H9 (cell line): ENCODE measurements at regions not wholly inside any gene's neighbourhood (a gene's known extent, or its start where the extent isn't known, plus 50 kb on each side); places are given as distances from the start of the nearest gene placed in this dataset.

Experiments used
- DNase-seq: peaks from one replicate; pipeline ENCODE4 v3.0.0-alpha.2; 2017
- H2AFZ ChIP-seq: one replicate; pipeline ENCODE4 v1.6.1; 2013; ENCODE audit warnings: mild to moderate bottlenecking, low read length, control low read depth, moderate library complexity
- H2AK5ac ChIP-seq: 2 replicates; pipeline ENCODE4 v1.6.1; 2013; ENCODE audit warnings: low read length, control low read depth, mixed read lengths; ENCODE audit not compliant: insufficient read length
- H2BK120ac ChIP-seq: one replicate; pipeline ENCODE4 v1.6.1; 2013; ENCODE audit warnings: low read depth, mild to moderate bottlenecking, low read length, control low read depth, inconsistent platforms; ENCODE audit not compliant: poor library complexity, severe bottlenecking
- H2BK12ac ChIP-seq: 2 replicates; pipeline ENCODE4 v1.6.1; 2013; ENCODE audit warnings: low read length, control low read depth, mixed read lengths, low read depth; ENCODE audit not compliant: insufficient read length
- H2BK15ac ChIP-seq: 2 replicates; pipeline ENCODE4 v1.6.1; 2013; ENCODE audit warnings: low read depth, low read length, control low read depth
- H2BK20ac ChIP-seq: one replicate; pipeline ENCODE4 v1.6.1; 2013; ENCODE audit warnings: low read depth, mild to moderate bottlenecking, low read length, control low read depth, inconsistent platforms; ENCODE audit not compliant: poor library complexity, severe bottlenecking
- H2BK5ac ChIP-seq: 2 replicates; pipeline ENCODE4 v1.6.1; 2013; ENCODE audit warnings: low read length, control low read depth, mixed read lengths; ENCODE audit not compliant: insufficient read length
- H3K14ac ChIP-seq: 2 replicates; pipeline ENCODE4 v1.6.1; 2013; ENCODE audit warnings: low read length, control low read depth; ENCODE audit not compliant: insufficient read depth
- H3K18ac ChIP-seq: 2 replicates; pipeline ENCODE4 v1.6.1; 2013; ENCODE audit warnings: low read depth, mild to moderate bottlenecking, mixed read lengths, low read length, control low read depth; ENCODE audit not compliant: insufficient read length
- H3K23ac ChIP-seq: 2 replicates; pipeline ENCODE4 v1.6.1; 2013; ENCODE audit warnings: low read length, control low read depth, mixed read lengths, low read depth; ENCODE audit not compliant: insufficient read length
- H3K23me2 ChIP-seq: 2 replicates; pipeline ENCODE4 v1.6.1; 2013; ENCODE audit warnings: low read depth, mild to moderate bottlenecking, mixed read lengths, low read length, control low read depth; ENCODE audit not compliant: insufficient read length, poor library complexity, severe bottlenecking
- H3K27ac ChIP-seq: 2 replicates; pipeline ENCODE4 v1.5.1; 2013; ENCODE audit warnings: low read length, control low read depth, mixed read lengths, low read depth; ENCODE audit not compliant: insufficient read length
- H3K27me3 ChIP-seq: 2 replicates; pipeline ENCODE4 v1.6.1; 2013; ENCODE audit warnings: low read length, control low read depth, inconsistent platforms; ENCODE audit not compliant: insufficient read depth
- H3K4ac ChIP-seq: 2 replicates; pipeline ENCODE4 v1.6.1; 2013; ENCODE audit warnings: low read depth, mild to moderate bottlenecking, control low read depth, inconsistent platforms, low read length, moderate library complexity
- H3K4me1 ChIP-seq: 2 replicates; pipeline ENCODE4 v1.6.1; 2013; ENCODE audit warnings: low read length, control low read depth, inconsistent platforms; ENCODE audit not compliant: insufficient read depth
- H3K4me2 ChIP-seq: 2 replicates; pipeline ENCODE4 v1.6.1; 2013; ENCODE audit warnings: low read length, control low read depth, mixed read lengths; ENCODE audit not compliant: insufficient read length, insufficient read depth
- H3K56ac ChIP-seq: 2 replicates; pipeline ENCODE4 v1.6.1; 2013; ENCODE audit warnings: low read depth, mild to moderate bottlenecking, mixed read lengths, low read length, control low read depth; ENCODE audit not compliant: insufficient read length
- H3K79me1 ChIP-seq: 2 replicates; pipeline ENCODE4 v1.6.1; 2013; ENCODE audit warnings: low read depth, mild to moderate bottlenecking, moderate library complexity, low read length, control low read depth, inconsistent platforms; ENCODE audit not compliant: insufficient read depth, poor library complexity, severe bottlenecking
- H3K79me2 ChIP-seq: 2 replicates; pipeline ENCODE4 v1.6.1; 2013; ENCODE audit warnings: low read length, control low read depth, inconsistent platforms; ENCODE audit not compliant: insufficient read depth
- H3K9ac ChIP-seq: 2 replicates; pipeline ENCODE4 v1.6.1; 2013; ENCODE audit warnings: low read length, control low read depth, mixed read lengths; ENCODE audit not compliant: insufficient read length; ENCODE audit errors: extremely low read depth
- H3K9me3 ChIP-seq: one replicate; pipeline ENCODE4 v1.6.1; 2013; ENCODE audit warnings: low read depth, low read length, inconsistent platforms; ENCODE audit not compliant: control insufficient read depth
- H3T11ph ChIP-seq: one replicate; pipeline ENCODE4 v1.6.1; 2013; ENCODE audit warnings: mild to moderate bottlenecking, low read length, control low read depth, inconsistent platforms
- H4K20me1 ChIP-seq: one replicate; pipeline ENCODE4 v1.6.1; 2013; ENCODE audit not compliant: control insufficient read depth, insufficient read length, insufficient read depth
- H4K5ac ChIP-seq: 2 replicates; pipeline ENCODE4 v1.6.1; 2013; ENCODE audit warnings: low read depth, mild to moderate bottlenecking, mixed read lengths, low read length, control low read depth; ENCODE audit not compliant: insufficient read length
- H4K8ac ChIP-seq: replicated peaks from 2 replicates; pipeline ENCODE4 v1.6.1; 2013; ENCODE audit warnings: low read length, control low read depth, mixed read lengths, low read depth; ENCODE audit not compliant: insufficient read length
- H4K91ac ChIP-seq: 2 replicates; pipeline ENCODE4 v1.6.1; 2013; ENCODE audit warnings: low read depth, mild to moderate bottlenecking, moderate library complexity, mixed read lengths, low read length, control low read depth; ENCODE audit not compliant: insufficient read length
- H3K27ac Mint-ChIP-seq, 3 experiments: 2 replicates in 2 of 3; 3 replicates in 1 of 3; pipeline ENCODE4 v1.8.0; 2020 to 2021; ENCODE audit warnings: mixed read lengths in 3 of 3, mild to moderate bottlenecking in 1 of 3, moderate library complexity in 1 of 3
- H3K27me3 Mint-ChIP-seq: 2 replicates; pipeline ENCODE4 v1.8.0; 2021; ENCODE audit warnings: low read depth, mild to moderate bottlenecking, moderate library complexity, mixed read lengths
- H3K36me3 Mint-ChIP-seq, 3 experiments: 2 replicates in 2 of 3; 3 replicates in 1 of 3; pipeline ENCODE4 v1.8.0; 2020 to 2021; ENCODE audit warnings: low read depth in 3 of 3, mixed read lengths in 3 of 3; ENCODE audit not compliant: insufficient read depth in 1 of 3
- H3K4me1 Mint-ChIP-seq, 2 experiments: 2 replicates each; pipeline ENCODE4 v1.8.0; 2020; ENCODE audit warnings: mixed read lengths in 2 of 2
- H3K4me3 Mint-ChIP-seq, 2 experiments: 2 replicates in 1 of 2; 3 replicates in 1 of 2; pipeline ENCODE4 v1.8.0; 2020 to 2021; ENCODE audit warnings: mild to moderate bottlenecking in 2 of 2, mixed read lengths in 2 of 2, moderate library complexity in 1 of 2
- H3K9me3 Mint-ChIP-seq, 2 experiments: 2 replicates in 1 of 2; 3 replicates in 1 of 2; pipeline ENCODE4 v1.8.0; 2020; ENCODE audit warnings: mild to moderate bottlenecking in 2 of 2, mixed read lengths in 2 of 2, moderate library complexity in 1 of 2
- TF ChIP-seq, protein P1 (sequence below): fragments of 200-600 bp; sonication (generic); conservative IDR thresholded peaks from 3 replicates; pipeline ENCODE4 v1.8.0; 2021; ENCODE audit warnings: antibody characterized with exemption, mild to moderate bottlenecking

DNA sequence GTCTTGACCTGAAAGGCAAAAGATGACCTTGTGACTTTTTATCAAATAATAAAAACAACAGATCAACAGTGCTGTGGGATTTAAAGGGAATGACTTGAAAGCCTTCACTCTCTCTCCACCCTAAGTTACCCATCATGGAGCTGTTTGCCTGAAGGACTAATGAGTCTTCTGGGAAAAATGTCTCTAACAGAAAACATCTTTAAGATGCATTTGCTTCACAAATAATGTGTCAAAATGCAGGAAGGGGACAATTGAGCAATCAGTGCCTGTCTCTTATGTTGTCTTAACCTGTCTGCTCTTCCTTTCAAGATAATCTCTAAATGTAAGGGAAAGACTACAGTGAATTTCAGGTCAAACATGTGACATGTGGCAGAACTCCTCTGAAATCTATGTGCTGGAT is 766.6 kb downstream of the PDHA2 start:
- no peak overlapping the region for H2BK12ac ChIP-seq
- H2BK15ac ChIP-seq = no peak overlapping the region
- H3K9ac ChIP-seq = no peak overlapping the region
- Mint-ChIP-seq H3K27ac (no peak overlapping the region), H3K36me3 (no peaks in the 10 kb centered on the region), H3K9me3 (no peaks in the 10 kb centered on the region), H3K4me1 (no peaks in the 10 kb centered on the region), H3K27me3 (no peaks in the 10 kb centered on the region), H3K4me3 (no peak overlapping the region)
- H3K27ac ChIP-seq = no peak overlapping the region
- H2BK20ac ChIP-seq = no peak overlapping the region
- no peak for DNase-seq
- no peak overlapping the region for H3T11ph ChIP-seq
- no peak overlapping the region for H4K5ac ChIP-seq
- no peaks in the 10 kb centered on the region for H3K4me1 ChIP-seq
- H2AK5ac ChIP-seq = no peak overlapping the region
- H3K14ac ChIP-seq = no peak overlapping the region
- no peak overlapping the region for H3K4ac ChIP-seq
- TF ChIP-seq, protein P1, sequence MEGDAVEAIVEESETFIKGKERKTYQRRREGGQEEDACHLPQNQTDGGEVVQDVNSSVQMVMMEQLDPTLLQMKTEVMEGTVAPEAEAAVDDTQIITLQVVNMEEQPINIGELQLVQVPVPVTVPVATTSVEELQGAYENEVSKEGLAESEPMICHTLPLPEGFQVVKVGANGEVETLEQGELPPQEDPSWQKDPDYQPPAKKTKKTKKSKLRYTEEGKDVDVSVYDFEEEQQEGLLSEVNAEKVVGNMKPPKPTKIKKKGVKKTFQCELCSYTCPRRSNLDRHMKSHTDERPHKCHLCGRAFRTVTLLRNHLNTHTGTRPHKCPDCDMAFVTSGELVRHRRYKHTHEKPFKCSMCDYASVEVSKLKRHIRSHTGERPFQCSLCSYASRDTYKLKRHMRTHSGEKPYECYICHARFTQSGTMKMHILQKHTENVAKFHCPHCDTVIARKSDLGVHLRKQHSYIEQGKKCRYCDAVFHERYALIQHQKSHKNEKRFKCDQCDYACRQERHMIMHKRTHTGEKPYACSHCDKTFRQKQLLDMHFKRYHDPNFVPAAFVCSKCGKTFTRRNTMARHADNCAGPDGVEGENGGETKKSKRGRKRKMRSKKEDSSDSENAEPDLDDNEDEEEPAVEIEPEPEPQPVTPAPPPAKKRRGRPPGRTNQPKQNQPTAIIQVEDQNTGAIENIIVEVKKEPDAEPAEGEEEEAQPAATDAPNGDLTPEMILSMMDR = no peak
- H3K9me3 ChIP-seq = no peaks in the 10 kb centered on the region
- H2BK5ac ChIP-seq = no peak overlapping the region
- H3K23me2 ChIP-seq = no peaks in the 10 kb centered on the region
- H2AFZ ChIP-seq = no peak overlapping the region
- H4K20me1 ChIP-seq = no peaks in the 10 kb centered on the region
- H4K8ac ChIP-seq = no peak overlapping the region
- H3K79me1 ChIP-seq = no peaks in the 10 kb centered on the region
- no peaks in the 10 kb centered on the region for H3K27me3 ChIP-seq
- H2BK120ac ChIP-seq = no peak overlapping the region
- H3K4me2 ChIP-seq = no peak overlapping the region
- H4K91ac ChIP-seq = no peak overlapping the region
- H3K23ac ChIP-seq = no peak overlapping the region
- no peak overlapping the region for H3K56ac ChIP-seq
- no peaks in the 10 kb centered on the region for H3K79me2 ChIP-seq
- no peak overlapping the region for H3K18ac ChIP-seq
